Renal pelvis (tissue), 1 donor: ENCODE measurements at regions not wholly inside any gene's neighbourhood (a gene's known extent, or its start where the extent isn't known, plus 50 kb on each side); places are given as distances from the start of the nearest gene placed in this dataset.
"Not testable (repeated sequence)": the region's sequence is repeated elsewhere in the genome, so short reads cannot be mapped to it uniquely, and the experiment has no call there.

Source experiments
- DNase-seq: peaks from one replicate; pipeline ENCODE4 v3.0.0-alpha.2; 2013

DNA sequence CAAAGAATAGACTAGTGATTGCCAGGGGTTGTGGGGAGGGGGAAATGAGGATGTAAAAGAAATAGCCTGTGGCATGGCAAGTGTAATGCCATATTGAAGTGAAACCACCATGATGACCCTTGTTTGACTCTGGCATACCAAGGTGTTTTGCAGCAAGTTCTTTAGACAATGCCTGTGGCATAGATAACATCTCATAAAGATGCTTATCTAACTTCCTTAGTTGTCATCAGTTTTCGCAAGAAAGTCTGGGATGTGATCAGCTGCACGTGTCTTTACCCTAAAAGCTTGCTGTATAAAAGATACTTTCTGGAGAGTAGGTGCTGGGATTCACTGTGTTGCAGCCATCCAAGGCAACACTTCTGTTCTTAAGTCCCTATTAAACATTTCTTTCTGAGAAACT is 176.1 kb upstream of the MAGEB16 start:
- DNase-seq, result no peak

DNA sequence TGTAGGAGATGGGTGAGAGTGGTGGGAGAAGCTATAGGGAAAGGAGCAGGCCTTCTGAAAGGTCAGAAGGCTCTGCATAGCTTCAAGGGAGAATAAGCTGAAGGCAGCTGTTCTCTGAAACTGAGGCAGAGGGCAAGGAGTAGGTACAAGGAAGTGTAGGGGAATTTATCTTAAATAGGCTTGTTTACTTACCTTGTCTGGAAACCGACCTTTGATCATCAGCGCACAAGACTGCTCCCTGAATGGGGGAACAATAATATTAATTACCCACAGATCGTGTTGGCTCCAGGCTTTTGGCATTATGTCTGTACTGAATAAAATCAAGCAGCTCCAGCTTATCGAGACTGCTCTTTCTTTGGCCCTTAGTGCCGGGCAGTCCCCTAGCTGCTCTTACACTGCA is 175.5 kb upstream of the MAGEB16 start:
- DNase-seq, result no peak

DNA sequence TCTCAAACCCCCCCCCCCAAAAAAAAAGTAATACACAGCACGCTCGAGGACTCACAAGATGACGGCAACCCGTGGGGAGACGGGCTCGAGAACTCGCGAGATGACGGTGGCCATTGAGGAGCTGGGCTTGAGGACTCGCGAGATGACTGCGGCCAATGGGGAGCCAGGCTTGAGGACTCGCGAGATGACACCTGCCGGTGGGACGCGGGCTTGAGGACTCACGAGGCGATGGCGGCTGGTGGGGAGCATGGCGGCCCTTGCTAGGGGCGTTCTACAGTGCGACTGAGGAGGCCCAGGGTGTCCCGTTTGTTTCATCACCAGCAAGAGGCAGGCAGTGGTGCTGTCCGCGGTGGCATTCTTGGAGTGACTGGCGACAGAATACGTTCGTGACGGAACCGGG is 172.4 kb upstream of the MAGEB16 start:
- DNase-seq, result no peak

DNA sequence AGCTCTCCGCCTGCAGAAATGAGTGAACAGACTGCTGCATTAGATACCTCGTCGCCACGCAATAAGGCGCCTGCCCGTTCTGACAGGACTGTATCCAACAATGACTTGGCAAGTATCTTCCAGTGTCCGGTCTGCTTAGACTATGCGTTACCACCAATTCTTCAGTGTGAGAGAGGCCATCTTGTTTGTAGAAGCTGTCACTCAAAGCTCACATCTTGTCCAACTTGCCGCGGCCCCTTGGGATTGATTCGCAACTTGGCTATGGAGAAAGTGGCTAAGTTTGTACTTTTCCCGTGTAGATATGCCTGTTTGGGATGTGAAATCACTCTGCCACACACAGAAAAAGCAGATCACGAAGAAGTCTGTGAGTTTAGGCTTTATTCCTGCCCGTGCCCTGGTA is 172.0 kb upstream of the MAGEB16 start:
- no peak for DNase-seq

DNA sequence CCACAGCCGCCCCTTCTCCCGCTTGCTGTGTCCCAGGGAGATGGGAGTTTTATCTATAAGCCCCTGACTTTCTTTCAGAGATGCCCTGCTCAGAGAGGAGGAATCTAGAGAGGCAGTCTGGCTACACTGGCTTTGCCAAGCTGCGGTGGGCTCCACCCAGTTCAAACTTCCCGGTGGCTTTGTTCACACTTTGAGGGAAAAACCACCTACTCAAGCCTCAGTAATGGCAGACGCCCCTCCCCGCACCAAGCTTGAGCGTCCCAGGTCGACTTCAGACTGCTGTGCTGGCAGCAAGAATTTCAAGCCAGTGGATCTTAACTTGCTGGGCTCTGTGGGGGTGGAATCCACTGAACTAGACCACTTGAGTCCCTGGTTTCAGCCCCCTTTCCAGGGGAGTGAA is 162.2 kb upstream of the MAGEB16 start:
- not testable (repeated sequence) for DNase-seq

DNA sequence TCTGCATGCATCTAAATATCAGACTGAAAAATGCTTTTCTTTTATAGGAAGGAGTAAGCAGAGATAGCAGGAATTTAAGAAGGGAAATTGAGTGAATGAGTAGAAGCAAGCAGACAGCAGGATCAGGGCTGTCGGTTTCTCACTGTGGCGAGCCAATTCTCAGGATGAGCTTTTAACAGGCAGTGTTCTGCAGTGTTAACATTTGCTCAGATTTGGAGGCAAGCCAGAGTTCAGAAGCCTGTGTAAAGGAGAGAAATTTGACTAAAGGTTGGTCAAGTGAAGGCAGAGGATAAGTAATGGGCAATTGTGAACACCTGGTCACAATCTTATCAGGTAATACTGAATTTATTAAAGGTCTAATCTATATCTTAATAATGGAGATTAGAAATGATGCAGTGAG is 133.3 kb upstream of the MAGEB16 start:
- DNase-seq, result no peak

DNA sequence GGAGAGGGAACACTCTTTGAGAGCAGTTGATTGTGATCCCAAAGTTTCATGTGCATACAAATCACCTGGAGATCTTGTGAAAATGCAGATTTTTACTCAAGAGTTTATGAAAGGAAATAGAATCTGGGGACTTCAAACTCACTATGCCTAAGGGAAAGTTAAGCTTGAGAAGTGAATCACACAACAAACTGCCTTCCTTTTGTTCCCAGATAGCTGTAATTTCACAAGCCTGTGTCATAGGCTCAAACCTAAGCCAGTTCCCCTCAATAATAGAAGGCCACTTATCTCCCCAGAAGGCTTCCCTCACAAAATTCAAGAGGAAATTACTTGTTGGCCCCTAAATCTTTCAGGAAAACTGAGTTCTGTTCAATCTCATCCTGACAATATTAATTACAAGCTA is 132.8 kb upstream of the MAGEB16 start:
- no peak for DNase-seq

DNA sequence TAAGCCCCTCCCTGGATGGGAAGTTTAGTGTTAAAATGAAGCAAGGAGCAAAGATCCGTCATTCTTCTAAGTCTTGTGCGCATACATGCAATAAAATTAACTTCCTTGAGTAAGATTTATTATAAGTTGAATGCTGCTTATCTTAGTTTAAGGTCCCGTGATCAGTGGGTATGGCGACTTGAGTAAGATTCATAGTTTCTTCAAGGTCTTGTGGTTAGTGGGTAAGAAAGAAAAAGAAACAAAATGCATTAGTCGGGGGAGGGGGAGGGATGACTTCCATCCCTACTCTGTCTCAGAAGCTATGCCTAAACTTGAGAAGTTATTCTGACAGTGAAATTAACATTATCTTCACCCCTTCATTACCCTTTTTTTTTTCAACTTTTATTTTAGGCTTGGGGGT is 127.3 kb upstream of the MAGEB16 start:
- no peak for DNase-seq

DNA sequence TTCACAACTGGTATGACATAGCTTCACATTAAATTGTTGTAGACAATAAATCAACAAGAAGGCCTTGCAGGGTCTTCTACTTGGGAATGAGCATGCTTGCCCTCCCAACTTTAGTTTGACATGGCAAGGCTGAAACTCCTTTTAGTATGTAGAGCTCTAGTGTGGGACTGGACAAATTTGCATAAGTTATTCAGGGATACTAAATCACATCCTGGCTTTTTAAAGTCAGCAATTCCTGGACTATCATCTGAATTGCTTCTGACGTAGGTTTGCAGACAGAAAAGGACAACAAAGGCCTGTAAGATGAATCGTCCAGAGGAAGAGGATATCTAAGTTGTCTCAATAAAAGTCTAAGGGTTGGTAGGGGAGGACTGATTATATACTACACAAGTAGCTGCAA is 123.0 kb upstream of the MAGEB16 start:
- DNase-seq, result no peak

DNA sequence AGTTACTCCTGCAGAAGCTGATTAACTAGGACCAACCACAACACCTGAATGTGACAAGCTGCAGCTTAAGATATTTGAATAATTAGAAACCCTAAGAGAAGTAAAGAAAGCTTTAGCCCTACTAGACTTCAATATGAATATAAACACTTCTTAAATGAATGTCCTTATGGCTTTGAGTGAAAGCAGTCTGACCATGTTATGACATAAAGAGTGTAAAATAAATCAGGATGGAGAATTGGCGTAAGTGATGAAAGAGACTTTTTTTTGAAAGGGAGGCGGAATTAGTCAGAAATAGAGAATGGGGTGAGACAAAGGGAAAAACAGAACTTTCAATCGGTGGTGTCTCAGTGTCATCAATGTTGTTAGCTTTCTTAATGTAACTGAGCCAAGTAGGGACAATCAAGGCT is 117.2 kb upstream of the MAGEB16 start:
- no peak for DNase-seq

DNA sequence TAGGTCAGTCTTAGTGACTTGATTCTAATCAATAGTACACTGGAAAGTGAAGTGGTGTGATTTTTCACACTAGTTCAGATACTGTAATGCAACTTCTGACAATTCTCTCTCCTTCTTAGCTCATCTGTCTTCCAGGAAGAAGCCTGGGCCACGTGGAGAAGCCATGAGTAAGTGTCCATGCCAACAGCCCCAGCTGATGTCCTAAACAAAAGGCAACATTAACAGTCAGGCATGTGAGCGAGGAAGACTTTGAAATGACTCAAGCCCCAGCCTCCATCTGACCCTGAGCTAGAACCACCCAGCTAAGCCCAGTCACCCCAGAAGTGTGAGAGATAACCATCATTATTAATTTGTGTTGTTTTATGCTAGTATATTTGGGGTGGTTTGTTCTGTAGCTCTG is 115.7 kb upstream of the MAGEB16 start:
- DNase-seq, result no peak

DNA sequence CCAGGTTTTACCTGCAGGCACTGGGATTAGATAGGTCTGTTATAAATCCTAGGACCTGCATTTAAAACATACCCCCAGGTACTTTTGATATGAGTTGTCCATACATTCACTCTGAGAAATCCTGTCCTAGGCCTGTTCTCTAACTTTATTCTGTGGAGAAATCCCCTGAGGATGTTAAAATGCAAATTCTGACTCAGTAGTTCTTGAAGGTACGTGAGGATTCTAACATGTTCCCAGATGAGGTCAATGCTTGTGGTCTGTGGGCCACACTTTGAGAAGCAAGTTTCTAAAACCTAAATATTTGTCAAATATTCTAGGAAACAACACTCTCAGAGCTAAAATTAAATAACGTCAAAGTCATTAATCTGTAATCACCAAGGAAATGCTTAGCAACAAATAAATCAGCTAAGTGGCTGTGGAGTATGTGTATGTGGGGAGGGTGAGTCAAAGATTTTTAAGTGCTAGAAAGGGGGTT is 101.3 kb upstream of the MAGEB16 start:
- DNase-seq, result no peak

DNA sequence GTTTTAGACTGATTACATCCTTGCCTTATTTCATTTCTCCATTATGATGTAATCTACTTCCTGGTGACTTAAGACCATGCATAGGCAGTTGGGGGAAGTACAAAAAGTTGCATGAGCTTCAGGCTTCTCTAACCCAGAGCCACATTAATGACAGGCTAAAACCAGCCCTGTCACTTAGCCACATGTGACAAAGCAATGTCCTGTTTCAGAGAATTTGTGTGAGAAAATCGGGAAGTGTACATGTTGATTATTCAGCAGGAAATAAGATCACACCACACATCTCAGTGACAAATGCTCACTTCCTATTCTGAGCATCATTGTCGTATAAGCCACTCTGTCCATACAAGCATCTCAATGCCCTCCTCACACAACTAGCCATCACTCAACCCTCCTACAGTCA is 98.5 kb upstream of the MAGEB16 start:
- no peak for DNase-seq

DNA sequence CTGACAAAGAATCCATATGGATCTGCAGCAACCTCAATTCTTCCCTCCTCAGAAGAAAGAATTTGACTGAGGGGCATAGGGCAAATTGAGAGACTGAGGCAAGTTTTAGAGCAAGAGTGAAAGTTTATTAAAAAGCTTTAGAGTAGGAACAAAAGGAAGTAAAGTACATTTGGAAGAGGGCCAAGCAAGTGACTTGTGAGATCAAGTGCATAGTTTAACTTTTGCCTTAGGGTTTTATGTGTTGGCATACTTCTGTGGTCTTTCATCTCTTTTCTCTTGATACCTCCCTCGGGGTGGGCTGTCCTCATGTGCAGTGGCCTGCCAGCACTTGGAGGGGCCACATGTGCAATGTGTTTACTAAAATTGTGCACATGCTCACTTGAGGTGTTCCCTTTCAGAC is 98.0 kb upstream of the MAGEB16 start:
- DNase-seq, result no peak

DNA sequence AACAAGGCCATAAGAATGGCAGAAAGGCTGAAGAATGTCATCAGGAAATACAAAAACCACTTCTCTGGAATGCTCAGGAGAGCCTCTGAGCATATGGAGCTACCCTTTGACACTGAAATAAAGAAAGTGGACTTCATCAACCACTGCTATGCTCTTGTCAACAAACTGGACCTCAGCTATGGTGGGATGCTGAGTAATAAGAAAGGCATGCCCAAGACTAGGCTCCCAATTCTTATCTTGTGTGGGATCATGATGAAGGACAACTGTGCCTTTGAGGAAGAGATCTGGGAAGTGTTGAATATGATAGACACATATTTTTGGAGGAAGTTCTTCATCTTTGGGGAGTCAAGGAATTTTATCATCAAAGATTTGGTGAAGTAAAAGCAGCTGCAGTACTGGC is 86.9 kb upstream of the MAGEB16 start:
- DNase-seq, result no peak

DNA sequence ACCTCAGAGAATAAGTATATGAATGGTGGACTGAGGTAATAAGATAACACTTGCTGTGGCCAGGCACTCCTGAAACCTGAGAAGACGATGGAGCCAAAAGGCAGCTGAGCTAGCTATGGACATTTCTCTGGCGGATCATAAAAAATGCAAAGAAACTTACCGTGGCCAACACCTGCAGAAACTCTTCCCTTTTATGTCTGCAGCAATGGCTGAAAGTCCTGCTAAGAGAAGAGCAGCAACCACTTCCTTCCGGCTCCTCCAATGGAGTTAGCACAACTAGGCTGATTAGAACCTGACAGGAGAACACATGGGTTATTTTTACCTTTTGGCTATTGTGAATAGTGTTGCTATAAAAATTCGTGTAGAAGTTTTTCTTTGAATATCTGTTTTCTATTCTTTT is 76.0 kb upstream of the MAGEB16 start:
- no peak for DNase-seq

DNA sequence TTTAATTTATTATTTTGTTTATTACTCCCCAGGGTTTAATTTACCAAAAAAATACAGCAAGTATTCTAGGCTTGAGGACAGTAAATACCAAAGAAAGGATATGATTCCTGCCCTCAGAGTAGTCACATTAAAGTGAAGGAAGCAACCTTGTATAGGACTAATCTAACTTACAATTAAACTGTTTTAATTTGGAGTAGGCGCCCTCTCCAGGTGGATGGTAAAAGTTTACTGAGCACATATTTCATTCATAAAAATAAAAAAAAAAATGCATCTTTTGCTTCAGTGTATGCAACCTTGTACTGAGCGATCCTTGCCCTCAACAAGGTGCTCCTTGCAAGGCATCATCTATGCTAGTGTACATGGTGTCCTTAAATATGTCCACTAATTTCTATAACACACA is 72.0 kb upstream of the MAGEB16 start:
- DNase-seq, result no peak

DNA sequence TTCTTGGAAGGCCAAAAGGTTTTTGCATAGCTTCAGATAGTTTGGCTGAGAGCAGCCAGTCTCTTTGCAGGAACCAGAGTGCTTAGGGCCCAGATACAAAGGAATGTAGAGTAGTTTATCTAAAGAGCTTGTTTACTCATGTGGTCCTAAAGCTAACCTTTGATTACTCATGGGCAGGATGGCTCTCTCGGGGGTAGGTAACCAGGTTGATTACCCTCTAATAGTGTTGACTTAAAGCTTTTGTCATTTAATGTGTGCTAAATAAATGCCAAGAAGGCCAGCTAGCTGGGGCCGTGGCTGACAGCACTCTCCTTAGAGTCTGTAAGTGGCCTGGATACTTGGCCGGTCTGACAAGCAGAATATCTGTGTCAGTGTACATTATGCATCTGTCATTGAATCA is 69.7 kb upstream of the MAGEB16 start:
- DNase-seq, result no peak

DNA sequence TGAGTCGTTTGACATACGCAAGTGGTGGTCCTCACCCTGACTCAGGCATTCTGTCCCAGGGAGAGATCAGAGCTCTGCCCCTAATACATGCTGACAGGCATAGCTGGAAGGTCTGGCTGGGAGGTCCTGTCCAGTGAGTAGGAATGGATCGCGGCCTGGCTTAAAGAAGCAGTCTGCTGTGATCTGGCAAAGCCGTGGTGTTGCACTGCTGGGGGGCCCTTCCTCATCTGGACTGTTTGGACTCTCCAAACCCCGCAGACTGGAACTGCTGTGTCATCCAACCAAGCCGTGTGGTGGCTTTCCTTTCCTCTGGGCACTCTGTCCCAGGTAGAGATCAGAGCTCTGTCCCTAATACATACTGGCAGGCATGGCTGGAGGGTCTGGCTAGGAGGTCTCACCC is 64.3 kb upstream of the MAGEB16 start:
- DNase-seq, result no peak

DNA sequence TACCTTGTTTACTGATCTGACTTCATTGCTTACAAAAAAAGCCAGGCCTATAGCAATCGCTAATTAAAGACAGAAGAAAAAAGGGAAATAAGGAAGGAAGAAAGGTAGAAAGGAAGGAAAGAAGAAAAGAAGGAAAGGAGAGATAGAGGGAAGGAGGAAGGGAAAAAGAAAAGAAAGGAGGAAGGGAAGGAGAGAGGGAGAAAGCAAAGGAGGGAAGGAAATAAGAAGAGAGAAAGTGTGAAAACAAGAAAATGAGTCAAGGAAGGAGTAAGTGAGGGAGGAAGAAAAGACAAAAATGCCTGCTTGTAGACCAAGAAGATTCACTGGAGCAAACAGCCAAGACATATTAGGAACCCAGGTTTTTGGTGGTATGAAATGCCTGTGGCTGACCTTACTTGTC is 57.0 kb upstream of the MAGEB16 start:
- no peak for DNase-seq

DNA sequence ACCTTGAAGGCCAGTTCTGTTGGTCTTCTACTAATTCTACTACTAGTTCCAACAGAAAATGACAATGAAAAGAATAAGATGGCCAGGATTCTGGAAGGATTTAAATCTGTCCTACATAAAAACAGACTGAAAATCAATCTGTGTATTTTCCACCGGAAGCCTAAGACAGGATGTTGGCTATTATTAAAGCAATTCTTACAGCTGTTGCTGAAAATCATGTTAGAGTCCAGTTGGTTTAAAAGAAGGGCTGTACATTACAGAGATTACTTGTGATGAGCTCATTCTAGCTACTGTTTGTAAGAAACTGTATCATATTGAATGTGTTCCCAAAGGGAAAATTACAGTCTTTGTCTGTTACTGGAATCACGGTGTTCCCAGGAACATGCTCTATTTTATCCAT is 54.8 kb upstream of the MAGEB16 start:
- DNase-seq, result no peak
